A673 (cell line): ENCODE measurements at regions not wholly inside any gene's neighbourhood (a gene's known extent, or its start where the extent isn't known, plus 50 kb on each side); places are given as distances from the start of the nearest gene placed in this dataset.

ENCODE experiments used
- BruUV-seq: library from RNA; stranded (reverse); fragments of 400-500 nt; replicated peaks from 2 replicates; lab custom pipeline; 2021; lab: Mats Ljungman, UMichigan
- CTCF ChIA-PET: fragments of 300-600 bp; sonication (Branson Sonifier 250); formaldehyde crosslinking; loops from one replicate; lab custom pipeline; 2022; ENCODE audit warnings: antibody characterized with exemption; lab: Charles Lee
- POLR2A ChIA-PET: fragments of 300-600 bp; sonication (Branson Sonifier 250); formaldehyde crosslinking; loops from one replicate; lab custom pipeline; 2022; ENCODE audit warnings: antibody characterized with exemption; ENCODE audit not compliant: low non-redundant PET; lab: Charles Lee
- DNase-seq: peaks from one replicate; pipeline ENCODE4 v3.0.0-alpha.2; 2015; ENCODE audit warnings: low spot score
- H3K27ac ChIP-seq: fragments of 200-600 bp; sonication (generic); 2 replicates; pipeline ENCODE4 v1.5.1; 2016; ENCODE audit warnings: mixed run types, low read depth, mild to moderate bottlenecking, mixed read lengths, antibody characterized with exemption, low read length; ENCODE audit not compliant: poor library complexity, severe bottlenecking
- H3K27me3 ChIP-seq: fragments of 200-600 bp; sonication (generic); replicated peaks from 2 replicates; pipeline ENCODE4 v1.6.1; 2017; ENCODE audit warnings: mixed run types, low read depth, mild to moderate bottlenecking, mixed read lengths, antibody characterized with exemption, low read length; ENCODE audit not compliant: insufficient read depth, poor library complexity
- H3K36me3 ChIP-seq: fragments of 200-600 bp; sonication (generic); 2 replicates; pipeline ENCODE4 v1.6.1; 2016; ENCODE audit warnings: mixed run types, mild to moderate bottlenecking, mixed read lengths, antibody characterized with exemption, low read length; ENCODE audit not compliant: insufficient read depth, poor library complexity, severe bottlenecking
- H3K4me1 ChIP-seq: fragments of 200-600 bp; sonication (generic); 2 replicates; pipeline ENCODE4 v1.6.1; 2017; ENCODE audit warnings: mixed run types, mild to moderate bottlenecking, mixed read lengths, antibody characterized with exemption, low read length; ENCODE audit not compliant: insufficient read depth, poor library complexity, severe bottlenecking
- H3K4me3 ChIP-seq: fragments of 200-600 bp; sonication (generic); 2 replicates; pipeline ENCODE4 v1.5.1; 2016; ENCODE audit warnings: low read depth, mixed run types, mild to moderate bottlenecking, mixed read lengths, low read length; ENCODE audit not compliant: poor library complexity, severe bottlenecking
- H3K9me3 ChIP-seq: fragments of 200-600 bp; sonication (generic); 2 replicates; pipeline ENCODE4 v1.6.1; 2016; ENCODE audit warnings: mixed run types, low read depth, mild to moderate bottlenecking, mixed read lengths, antibody characterized with exemption, low read length; ENCODE audit not compliant: poor library complexity, severe bottlenecking
- EZH2 ChIP-seq: fragments of 200-600 bp; sonication (generic); IDR thresholded peaks from 2 replicates; pipeline ENCODE4 v1.6.1; 2017; ENCODE audit warnings: borderline replicate concordance, low read depth, mild to moderate bottlenecking, mixed read lengths, antibody characterized with exemption, low read length; ENCODE audit not compliant: poor library complexity, severe bottlenecking
- intact Hi-C: fragments of 100-400 bp; cut with micrococcal nuclease; formaldehyde crosslinking; loops from one replicate; pipeline ENCODE4 v1.10.0; 2022; ENCODE audit not compliant: unreplicated experiment
- TF ChIP-seq, protein P1 (sequence below): fragments of 300-800, 200-600 bp; sonication (generic); conservative IDR thresholded peaks from 2 replicates; pipeline ENCODE4 v1.5.1; 2017; ENCODE audit warnings: low read depth, mild to moderate bottlenecking, antibody characterized with exemption, low read length, moderate library complexity, mixed read lengths

DNA sequence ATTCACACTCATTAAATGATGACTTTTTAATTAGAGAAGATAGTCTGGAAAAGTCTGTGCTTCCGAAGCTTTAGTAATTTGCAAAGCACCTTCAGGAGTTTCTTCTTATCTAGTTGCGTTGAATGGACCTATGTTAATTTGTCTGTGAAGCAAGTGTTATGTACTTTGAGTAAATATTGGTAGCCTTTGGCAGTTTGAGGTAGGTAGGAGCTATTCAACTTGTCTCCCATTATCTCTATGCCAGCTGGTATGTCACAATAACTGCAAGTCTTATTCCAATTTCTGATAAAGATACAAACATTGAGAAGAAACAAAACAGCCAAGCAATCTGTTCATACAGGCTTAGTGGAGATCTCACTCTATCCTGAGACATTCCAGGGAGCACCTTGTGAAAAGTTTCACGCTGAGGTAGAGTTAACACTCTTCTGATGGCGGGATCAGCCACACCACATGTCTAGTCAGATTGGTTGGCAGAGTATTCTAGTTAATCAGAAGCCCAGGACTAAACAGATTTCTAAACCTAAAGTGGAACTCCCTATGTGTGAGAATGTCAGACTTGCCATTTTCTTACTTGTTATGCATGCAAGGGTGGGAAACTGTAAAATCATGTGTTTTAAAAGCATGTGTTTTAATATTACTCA is 219.8 kb upstream of the MANEA start:
- intact Hi-C loops, result no loop called here
- CTCF ChIA-PET, result no interaction called here
- DNase-seq, result no peak
- H3K36me3 ChIP-seq, result no peaks in the 10 kb centered on the region
- TF ChIP-seq, protein P1, sequence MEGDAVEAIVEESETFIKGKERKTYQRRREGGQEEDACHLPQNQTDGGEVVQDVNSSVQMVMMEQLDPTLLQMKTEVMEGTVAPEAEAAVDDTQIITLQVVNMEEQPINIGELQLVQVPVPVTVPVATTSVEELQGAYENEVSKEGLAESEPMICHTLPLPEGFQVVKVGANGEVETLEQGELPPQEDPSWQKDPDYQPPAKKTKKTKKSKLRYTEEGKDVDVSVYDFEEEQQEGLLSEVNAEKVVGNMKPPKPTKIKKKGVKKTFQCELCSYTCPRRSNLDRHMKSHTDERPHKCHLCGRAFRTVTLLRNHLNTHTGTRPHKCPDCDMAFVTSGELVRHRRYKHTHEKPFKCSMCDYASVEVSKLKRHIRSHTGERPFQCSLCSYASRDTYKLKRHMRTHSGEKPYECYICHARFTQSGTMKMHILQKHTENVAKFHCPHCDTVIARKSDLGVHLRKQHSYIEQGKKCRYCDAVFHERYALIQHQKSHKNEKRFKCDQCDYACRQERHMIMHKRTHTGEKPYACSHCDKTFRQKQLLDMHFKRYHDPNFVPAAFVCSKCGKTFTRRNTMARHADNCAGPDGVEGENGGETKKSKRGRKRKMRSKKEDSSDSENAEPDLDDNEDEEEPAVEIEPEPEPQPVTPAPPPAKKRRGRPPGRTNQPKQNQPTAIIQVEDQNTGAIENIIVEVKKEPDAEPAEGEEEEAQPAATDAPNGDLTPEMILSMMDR, result no peak
- TF ChIP-seq EZH2, result no peak
- POLR2A ChIA-PET, result no interaction called here
- H3K27ac ChIP-seq, result no peak overlapping the region
- no peaks in the 10 kb centered on the region for H3K4me1 ChIP-seq
- no peak overlapping the region for H3K4me3 ChIP-seq
- H3K9me3 ChIP-seq, result no peaks in the 10 kb centered on the region
- no TSS peak for BruUV-seq
- H3K27me3 ChIP-seq, result no peaks in the 10 kb centered on the region

DNA sequence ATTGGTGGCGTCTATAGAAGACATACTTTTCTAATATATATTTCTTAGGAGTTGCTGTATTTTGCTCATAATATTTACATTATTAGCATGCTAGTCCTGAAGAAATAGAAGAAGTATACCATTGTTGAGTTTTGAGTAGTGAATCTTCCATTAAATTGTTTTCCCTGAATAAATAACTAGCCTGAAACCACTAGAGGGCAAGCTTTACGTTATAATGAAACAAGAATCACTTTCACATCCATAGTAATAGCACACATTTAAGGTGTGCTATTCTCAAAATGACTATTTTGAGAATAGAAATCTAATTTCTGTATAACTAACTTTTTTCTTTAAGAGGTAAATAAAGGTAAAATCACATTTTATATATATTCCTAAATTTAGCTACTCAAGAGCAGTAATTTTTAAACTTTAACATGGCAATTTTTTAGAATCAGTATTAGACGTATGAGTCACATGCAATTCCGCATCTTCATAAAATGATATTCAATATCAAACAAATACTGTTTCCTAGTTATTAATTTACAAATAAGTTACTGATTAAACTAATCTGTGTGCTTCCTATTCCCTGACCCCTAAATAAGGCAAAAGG is 213.2 kb upstream of the MANEA start:
- H3K36me3 ChIP-seq, result no peaks in the 10 kb centered on the region
- H3K4me1 ChIP-seq, result no peaks in the 10 kb centered on the region
- no peak overlapping the region for H3K4me3 ChIP-seq
- no TSS peak for BruUV-seq
- H3K27ac ChIP-seq, result no peak overlapping the region
- CTCF ChIA-PET, result interaction anchor here (0.6 kb wide), 1 partner anchor 616 kb away, joined by 7 read pairs; no protein-coding TSS in a partner anchor
- no peaks in the 10 kb centered on the region for H3K27me3 ChIP-seq
- intact Hi-C loops, result loop anchor here (5.0 to 10.0 kb wide), 3 partner anchors 561 to 1691 kb away; no protein-coding TSS in a partner anchor
- DNase-seq, result peak; percentile 51
- TF ChIP-seq EZH2, result no peak
- TF ChIP-seq, protein P1, result peak; percentile 63
- POLR2A ChIA-PET, result no interaction called here
- H3K9me3 ChIP-seq, result no peaks in the 10 kb centered on the region

DNA sequence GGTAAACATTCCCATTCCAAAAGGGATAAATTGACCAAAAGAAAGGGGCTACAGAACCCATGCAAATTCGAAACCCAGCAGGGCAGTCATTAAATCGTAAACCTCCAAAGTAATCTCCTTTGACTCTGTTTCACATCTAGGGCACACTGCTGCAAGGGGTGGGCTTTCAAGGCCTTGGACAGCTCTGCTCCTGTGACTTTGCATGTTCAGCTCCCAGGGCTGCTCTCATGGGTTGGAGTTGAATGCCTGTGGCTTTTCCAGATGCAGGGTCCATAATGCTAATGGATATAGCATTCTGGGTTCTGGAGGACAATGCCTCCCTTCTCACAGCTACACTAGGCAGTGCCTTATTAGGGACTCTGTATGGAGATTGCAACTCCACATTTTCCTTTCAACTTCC is 211.9 kb upstream of the MANEA start:
- DNase-seq, result no peak
- POLR2A ChIA-PET, result no interaction called here
- Histone ChIP-seq H3K27ac (no peak overlapping the region), H3K27me3 (no peaks in the 10 kb centered on the region), H3K4me1 (no peaks in the 10 kb centered on the region), H3K9me3 (no peaks in the 10 kb centered on the region), H3K36me3 (no peaks in the 10 kb centered on the region), H3K4me3 (no peak overlapping the region)
- TF ChIP-seq, protein P1, result no peak
- no peak for TF ChIP-seq EZH2
- BruUV-seq, result no TSS peak
- intact Hi-C loops, result loop anchor here (5.0 to 10.0 kb wide), 3 partner anchors 502 to 1689 kb away; no protein-coding TSS in a partner anchor
- CTCF ChIA-PET, result no interaction called here
